A673 (cell line): ENCODE measurements at regions not wholly inside any gene's neighbourhood (a gene's known extent, or its start where the extent isn't known, plus 50 kb on each side); places are given as distances from the start of the nearest gene placed in this dataset.

Experiments
- BruUV-seq: library from RNA; stranded (reverse); fragments of 400-500 nt; replicated peaks from 2 replicates; lab custom pipeline; 2021; lab: Mats Ljungman, UMichigan
- CTCF ChIA-PET: fragments of 300-600 bp; sonication (Branson Sonifier 250); formaldehyde crosslinking; loops from one replicate; lab custom pipeline; 2022; ENCODE audit warnings: antibody characterized with exemption; lab: Charles Lee
- POLR2A ChIA-PET: fragments of 300-600 bp; sonication (Branson Sonifier 250); formaldehyde crosslinking; loops from one replicate; lab custom pipeline; 2022; ENCODE audit warnings: antibody characterized with exemption; ENCODE audit not compliant: low non-redundant PET; lab: Charles Lee
- DNase-seq: peaks from one replicate; pipeline ENCODE4 v3.0.0-alpha.2; 2015; ENCODE audit warnings: low spot score
- H3K27ac ChIP-seq: fragments of 200-600 bp; sonication (generic); 2 replicates; pipeline ENCODE4 v1.5.1; 2016; ENCODE audit warnings: mixed run types, low read depth, mild to moderate bottlenecking, mixed read lengths, antibody characterized with exemption, low read length; ENCODE audit not compliant: poor library complexity, severe bottlenecking
- H3K27me3 ChIP-seq: fragments of 200-600 bp; sonication (generic); replicated peaks from 2 replicates; pipeline ENCODE4 v1.6.1; 2017; ENCODE audit warnings: mixed run types, low read depth, mild to moderate bottlenecking, mixed read lengths, antibody characterized with exemption, low read length; ENCODE audit not compliant: insufficient read depth, poor library complexity
- H3K36me3 ChIP-seq: fragments of 200-600 bp; sonication (generic); 2 replicates; pipeline ENCODE4 v1.6.1; 2016; ENCODE audit warnings: mixed run types, mild to moderate bottlenecking, mixed read lengths, antibody characterized with exemption, low read length; ENCODE audit not compliant: insufficient read depth, poor library complexity, severe bottlenecking
- H3K4me1 ChIP-seq: fragments of 200-600 bp; sonication (generic); 2 replicates; pipeline ENCODE4 v1.6.1; 2017; ENCODE audit warnings: mixed run types, mild to moderate bottlenecking, mixed read lengths, antibody characterized with exemption, low read length; ENCODE audit not compliant: insufficient read depth, poor library complexity, severe bottlenecking
- H3K4me3 ChIP-seq: fragments of 200-600 bp; sonication (generic); 2 replicates; pipeline ENCODE4 v1.5.1; 2016; ENCODE audit warnings: low read depth, mixed run types, mild to moderate bottlenecking, mixed read lengths, low read length; ENCODE audit not compliant: poor library complexity, severe bottlenecking
- H3K9me3 ChIP-seq: fragments of 200-600 bp; sonication (generic); 2 replicates; pipeline ENCODE4 v1.6.1; 2016; ENCODE audit warnings: mixed run types, low read depth, mild to moderate bottlenecking, mixed read lengths, antibody characterized with exemption, low read length; ENCODE audit not compliant: poor library complexity, severe bottlenecking
- EZH2 ChIP-seq: fragments of 200-600 bp; sonication (generic); IDR thresholded peaks from 2 replicates; pipeline ENCODE4 v1.6.1; 2017; ENCODE audit warnings: borderline replicate concordance, low read depth, mild to moderate bottlenecking, mixed read lengths, antibody characterized with exemption, low read length; ENCODE audit not compliant: poor library complexity, severe bottlenecking
- intact Hi-C: fragments of 100-400 bp; cut with micrococcal nuclease; formaldehyde crosslinking; loops from one replicate; pipeline ENCODE4 v1.10.0; 2022; ENCODE audit not compliant: unreplicated experiment
- TF ChIP-seq, protein P1 (sequence below): fragments of 300-800, 200-600 bp; sonication (generic); conservative IDR thresholded peaks from 2 replicates; pipeline ENCODE4 v1.5.1; 2017; ENCODE audit warnings: low read depth, mild to moderate bottlenecking, antibody characterized with exemption, low read length, moderate library complexity, mixed read lengths

DNA sequence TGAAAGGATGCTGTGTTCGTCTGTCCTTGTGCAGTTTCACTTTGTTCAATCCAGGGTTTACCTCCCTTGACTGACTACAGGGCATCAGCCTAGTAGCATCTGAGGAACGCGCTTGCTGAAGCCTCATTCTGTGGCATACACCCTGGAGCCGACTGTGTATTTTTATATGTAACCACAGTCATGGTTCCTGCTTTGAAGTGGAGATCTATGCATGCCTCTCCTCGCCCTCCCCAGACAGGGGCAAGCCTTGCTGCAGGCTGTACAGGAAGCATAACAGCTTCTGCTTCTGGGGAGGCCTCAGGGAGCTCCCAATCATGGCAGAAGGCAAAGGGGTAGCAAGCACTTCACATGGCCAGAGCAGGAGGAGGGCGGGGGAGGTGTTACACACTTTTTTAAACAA is 262.1 kb downstream of the BCL11B start:
- no TSS peak for BruUV-seq
- no peak for TF ChIP-seq EZH2
- no peaks in the 10 kb centered on the region for H3K27me3 ChIP-seq
- POLR2A ChIA-PET: no interaction called here
- no peaks in the 10 kb centered on the region for H3K9me3 ChIP-seq
- no peaks in the 10 kb centered on the region for H3K4me1 ChIP-seq
- no peak for DNase-seq
- H3K36me3 ChIP-seq: no peaks in the 10 kb centered on the region
- H3K4me3 ChIP-seq: no peak overlapping the region
- no peak overlapping the region for H3K27ac ChIP-seq
- CTCF ChIA-PET: no interaction called here
- intact Hi-C loops: no loop called here

DNA sequence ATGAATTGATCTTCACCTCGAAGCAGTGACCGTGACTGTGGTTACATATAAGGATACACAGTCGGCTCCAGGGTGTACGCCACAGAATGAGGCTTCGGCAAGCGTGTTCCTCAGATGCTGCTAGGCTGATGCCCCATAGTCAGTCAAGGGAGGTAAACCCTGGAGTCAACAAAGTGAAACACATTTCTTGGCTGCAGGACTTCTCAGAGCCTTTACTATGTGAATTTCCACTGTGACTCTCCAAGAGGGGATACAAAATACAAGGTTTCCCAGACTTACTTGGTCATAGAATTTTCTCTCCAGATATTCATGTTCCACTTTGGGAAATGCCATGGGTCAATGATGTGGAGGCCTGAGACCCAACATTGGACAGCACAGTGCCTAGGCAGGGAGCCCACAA is 260.6 kb downstream of the BCL11B start:
- H3K36me3 ChIP-seq: no peaks in the 10 kb centered on the region
- no TSS peak for BruUV-seq
- H3K4me1 ChIP-seq: no peaks in the 10 kb centered on the region
- ChIA-PET POLR2A (no interaction called here), CTCF (no interaction called here)
- no peaks in the 10 kb centered on the region for H3K9me3 ChIP-seq
- H3K4me3 ChIP-seq: no peak overlapping the region
- intact Hi-C loops: no loop called here
- H3K27ac ChIP-seq: no peak overlapping the region
- TF ChIP-seq EZH2: no peak
- TF ChIP-seq, protein P1, sequence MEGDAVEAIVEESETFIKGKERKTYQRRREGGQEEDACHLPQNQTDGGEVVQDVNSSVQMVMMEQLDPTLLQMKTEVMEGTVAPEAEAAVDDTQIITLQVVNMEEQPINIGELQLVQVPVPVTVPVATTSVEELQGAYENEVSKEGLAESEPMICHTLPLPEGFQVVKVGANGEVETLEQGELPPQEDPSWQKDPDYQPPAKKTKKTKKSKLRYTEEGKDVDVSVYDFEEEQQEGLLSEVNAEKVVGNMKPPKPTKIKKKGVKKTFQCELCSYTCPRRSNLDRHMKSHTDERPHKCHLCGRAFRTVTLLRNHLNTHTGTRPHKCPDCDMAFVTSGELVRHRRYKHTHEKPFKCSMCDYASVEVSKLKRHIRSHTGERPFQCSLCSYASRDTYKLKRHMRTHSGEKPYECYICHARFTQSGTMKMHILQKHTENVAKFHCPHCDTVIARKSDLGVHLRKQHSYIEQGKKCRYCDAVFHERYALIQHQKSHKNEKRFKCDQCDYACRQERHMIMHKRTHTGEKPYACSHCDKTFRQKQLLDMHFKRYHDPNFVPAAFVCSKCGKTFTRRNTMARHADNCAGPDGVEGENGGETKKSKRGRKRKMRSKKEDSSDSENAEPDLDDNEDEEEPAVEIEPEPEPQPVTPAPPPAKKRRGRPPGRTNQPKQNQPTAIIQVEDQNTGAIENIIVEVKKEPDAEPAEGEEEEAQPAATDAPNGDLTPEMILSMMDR: no peak
- no peak for DNase-seq
- no peaks in the 10 kb centered on the region for H3K27me3 ChIP-seq

DNA sequence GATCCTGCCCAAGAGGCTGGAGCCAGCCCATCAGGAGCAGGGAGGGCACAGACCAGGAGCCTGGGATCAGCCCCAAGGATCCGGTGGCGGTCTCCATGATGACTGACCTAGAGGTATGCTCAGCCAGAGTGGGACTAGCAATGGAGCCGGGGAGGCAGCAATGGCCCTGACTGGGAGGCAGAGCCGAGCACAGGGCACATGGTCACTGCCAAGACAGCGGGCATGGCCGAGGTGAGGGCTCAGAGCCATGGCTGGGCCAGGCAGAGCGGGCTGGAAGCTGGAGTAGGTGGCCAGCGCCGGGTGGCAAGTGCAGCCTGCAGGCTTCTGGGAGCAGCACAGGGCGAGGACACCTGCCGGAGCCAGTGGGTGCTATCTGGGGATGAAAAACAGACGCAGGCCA is 259.3 kb downstream of the BCL11B start:
- H3K4me3 ChIP-seq: no peak overlapping the region

DNA sequence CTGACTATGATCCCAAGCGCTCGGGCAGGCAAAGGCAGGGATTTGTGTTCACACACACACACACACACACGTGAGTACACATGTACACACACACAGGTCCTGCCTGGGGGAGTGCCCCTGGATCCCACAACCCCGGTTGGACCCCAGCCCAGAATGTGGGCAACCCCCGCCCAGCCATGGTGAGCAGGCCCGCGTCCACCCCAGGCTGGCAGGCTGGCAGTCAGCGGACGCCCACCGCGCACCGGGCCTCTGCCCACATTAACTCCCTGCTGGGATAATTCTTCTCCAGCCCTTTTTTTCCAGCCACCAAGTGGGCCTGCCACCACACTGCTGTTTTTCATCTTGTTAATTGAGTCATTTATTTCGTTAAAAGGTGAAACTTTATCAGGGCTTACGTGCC is 256.2 kb downstream of the BCL11B start:
- H3K4me3 ChIP-seq: no peak overlapping the region
- CTCF ChIA-PET: no interaction called here
- no peaks in the 10 kb centered on the region for H3K9me3 ChIP-seq
- H3K4me1 ChIP-seq: no peaks in the 10 kb centered on the region
- no peak overlapping the region for H3K27ac ChIP-seq
- no peak for TF ChIP-seq EZH2
- TF ChIP-seq, protein P1: no peak
- intact Hi-C loops: no loop called here
- H3K36me3 ChIP-seq: no peaks in the 10 kb centered on the region
- POLR2A ChIA-PET: no interaction called here
- H3K27me3 ChIP-seq: no peaks in the 10 kb centered on the region
- no TSS peak for BruUV-seq
- no peak for DNase-seq

More for the DNA sequence above, 259.3 kb downstream of the BCL11B start:
- DNase-seq: no peak
- Histone ChIP-seq H3K27ac (no peak overlapping the region), H3K4me1 (no peaks in the 10 kb centered on the region), H3K9me3 (no peaks in the 10 kb centered on the region), H3K36me3 (no peaks in the 10 kb centered on the region), H3K27me3 (no peaks in the 10 kb centered on the region)
- POLR2A ChIA-PET: no interaction called here
- no peak for TF ChIP-seq EZH2
- TF ChIP-seq, protein P1: no peak
- intact Hi-C loops: no loop called here
- no TSS peak for BruUV-seq
- CTCF ChIA-PET: no interaction called here
